IMR-90 (cell line): ENCODE measurements at regions not wholly inside any gene's neighbourhood (a gene's known extent, or its start where the extent isn't known, plus 50 kb on each side); places are given as distances from the start of the nearest gene placed in this dataset.

Source experiments
- ATAC-seq: fragments of 200-7000 bp; cut with Tn5 transposase; 2 replicates; pipeline ENCODE4 v1.9.1; 2020; ENCODE audit warnings: low read depth, mild to moderate bottlenecking, moderate library complexity
- BruUV-seq: library from RNA; stranded (reverse); fragments of 400-500 nt; replicated peaks from 2 replicates; lab custom pipeline; 2021; lab: Mats Ljungman, UMichigan
- CTCF ChIA-PET: fragments of 300-600 bp; formaldehyde crosslinking; extraction: SDS; loops from one replicate; lab custom pipeline; 2021; ENCODE audit warnings: antibody characterized with exemption; lab: Yijun Ruan, JAX
- POLR2A ChIA-PET: fragments of 300-600 bp; sonication (Branson Sonifier 250); formaldehyde crosslinking; loops from one replicate; lab custom pipeline; 2022; ENCODE audit warnings: antibody characterized with exemption; ENCODE audit not compliant: unreplicated experiment; lab: Charles Lee
- DNase-seq: peaks from one replicate; pipeline ENCODE4 v3.0.0; 2013
- H2AFZ ChIP-seq: replicated peaks from 2 replicates; pipeline ENCODE3; 2013; ENCODE audit warnings: low read length, mild to moderate bottlenecking; ENCODE audit not compliant: poor library complexity
- H2AK5ac ChIP-seq: 2 replicates; pipeline ENCODE4 v1.6.1; 2013; ENCODE audit warnings: low read depth, low read length, inconsistent platforms
- H2AK9ac ChIP-seq: replicated peaks from 2 replicates; pipeline ENCODE3; 2013; ENCODE audit warnings: mild to moderate bottlenecking, low read depth, low read length, moderate library complexity; ENCODE audit not compliant: poor library complexity
- H2BK120ac ChIP-seq: 2 replicates; pipeline ENCODE4 v1.6.1; 2013; ENCODE audit warnings: low read depth, low read length, inconsistent platforms
- H2BK15ac ChIP-seq: 3 replicates; pipeline ENCODE4 v1.6.1; 2013; ENCODE audit warnings: low read depth, low read length, inconsistent platforms
- H2BK20ac ChIP-seq: 2 replicates; pipeline ENCODE4 v1.6.1; 2013; ENCODE audit warnings: low read depth, mild to moderate bottlenecking, inconsistent platforms, low read length, moderate library complexity
- H2BK5ac ChIP-seq: 2 replicates; pipeline ENCODE4 v1.6.1; 2013; ENCODE audit warnings: mild to moderate bottlenecking, low read depth, low read length, inconsistent platforms; ENCODE audit not compliant: poor library complexity, severe bottlenecking
- H3K14ac ChIP-seq: replicated peaks from 2 replicates; pipeline ENCODE4 v1.6.1; 2013; ENCODE audit warnings: low read depth, low read length, inconsistent platforms
- H3K18ac ChIP-seq: 2 replicates; pipeline ENCODE4 v1.6.1; 2013; ENCODE audit warnings: low read depth, low read length, control low read depth
- H3K23ac ChIP-seq: 2 replicates; pipeline ENCODE4 v1.6.1; 2013; ENCODE audit warnings: low read depth, low read length, inconsistent platforms
- H3K27ac ChIP-seq: 2 replicates; pipeline ENCODE4 v1.5.1; 2013; ENCODE audit warnings: mild to moderate bottlenecking, control low read depth, low read length; ENCODE audit not compliant: insufficient read depth
- H3K27me3 ChIP-seq: 2 replicates; pipeline ENCODE4 v1.6.1; 2013; ENCODE audit warnings: low read length; ENCODE audit not compliant: control insufficient read depth, insufficient read depth
- H3K36me3 ChIP-seq: 2 replicates; pipeline ENCODE4 v1.6.1; 2013; ENCODE audit warnings: low read length, mixed read lengths; ENCODE audit not compliant: control insufficient read depth, insufficient read depth
- H3K4ac ChIP-seq: 2 replicates; pipeline ENCODE4 v1.6.1; 2013; ENCODE audit warnings: low read depth, low read length, inconsistent platforms
- H3K4me1 ChIP-seq: 2 replicates; pipeline ENCODE4 v1.6.1; 2013; ENCODE audit warnings: low read length, mixed read lengths; ENCODE audit not compliant: control insufficient read depth, insufficient read depth
- H3K4me2 ChIP-seq: 2 replicates; pipeline ENCODE4 v1.6.1; 2013; ENCODE audit warnings: low read depth, mild to moderate bottlenecking, control low read depth, low read length, moderate library complexity
- H3K4me3 ChIP-seq: 2 replicates; pipeline ENCODE4 v1.5.1; 2013; ENCODE audit warnings: low read depth, mild to moderate bottlenecking, control low read depth, low read length, moderate library complexity; ENCODE audit not compliant: insufficient read depth
- H3K56ac ChIP-seq: 2 replicates; pipeline ENCODE4 v1.6.1; 2013; ENCODE audit warnings: low read length, inconsistent platforms; ENCODE audit not compliant: insufficient read depth; ENCODE audit errors: extremely low read depth
- H3K79me1 ChIP-seq, 2 experiments: 2 replicates each; pipeline ENCODE4 v1.6.1; 2013; ENCODE audit warnings: low read length in 2 of 2, inconsistent platforms in 1 of 2, low read depth in 1 of 2
- H3K9ac ChIP-seq: 2 replicates; pipeline ENCODE4 v1.6.1; 2013; ENCODE audit warnings: low read depth, low read length, control low read depth
- H3K9me1 ChIP-seq: 2 replicates; pipeline ENCODE4 v1.6.1; 2013; ENCODE audit warnings: low read length, inconsistent platforms; ENCODE audit not compliant: insufficient read depth
- H3K9me3 ChIP-seq: 2 replicates; pipeline ENCODE4 v1.6.1; 2013; ENCODE audit warnings: low read length; ENCODE audit not compliant: control insufficient read depth, insufficient read depth
- H4K20me1 ChIP-seq: 2 replicates; pipeline ENCODE4 v1.6.1; 2013; ENCODE audit warnings: low read length, inconsistent platforms; ENCODE audit not compliant: insufficient read depth
- H4K5ac ChIP-seq: 2 replicates; pipeline ENCODE4 v1.6.1; 2013; ENCODE audit warnings: mild to moderate bottlenecking, low read depth, low read length, control low read depth
- H4K8ac ChIP-seq, 2 experiments: 2 replicates each; pipeline ENCODE4 v1.6.1; 2013; ENCODE audit warnings: low read depth in 2 of 2, low read length in 2 of 2, control low read depth in 1 of 2, inconsistent platforms in 1 of 2
- H4K91ac ChIP-seq: 2 replicates; pipeline ENCODE4 v1.6.1; 2013; ENCODE audit warnings: low read depth, low read length, inconsistent platforms; ENCODE audit not compliant: insufficient read depth
- BHLHE40 ChIP-seq: fragments of 150-350 bp; IDR thresholded peaks from 2 replicates; pipeline ENCODE4 v1.6.1; 2016; ENCODE audit warnings: mild to moderate bottlenecking, low read depth, low read length
- CEBPB ChIP-seq: IDR thresholded peaks from 2 replicates; pipeline ENCODE4 v1.6.1; 2012; ENCODE audit warnings: low read depth, low read length, improper control_type of control experiment
- CHD1 ChIP-seq: IDR thresholded peaks from 2 replicates; pipeline ENCODE4 v1.6.1; 2012; ENCODE audit warnings: low read depth, low read length, improper control_type of control experiment
- CTCF ChIP-seq: conservative IDR thresholded peaks from 2 replicates; pipeline ENCODE4 v1.5.1; 2012; ENCODE audit warnings: mild to moderate bottlenecking, low read depth, low read length, improper control_type of control experiment
- FOS ChIP-seq: fragments of 150-350 bp; IDR thresholded peaks from 2 replicates; pipeline ENCODE4 v1.6.1; 2016; ENCODE audit warnings: low read depth, low read length
- MAFK ChIP-seq: IDR thresholded peaks from 2 replicates; pipeline ENCODE4 v1.6.1; 2012; ENCODE audit warnings: low read depth, low read length, improper control_type of control experiment
- MAZ ChIP-seq: IDR thresholded peaks from 2 replicates; pipeline ENCODE4 v1.6.1; 2012; ENCODE audit warnings: low read depth, mild to moderate bottlenecking, low read length, improper control_type of control experiment, moderate library complexity, borderline replicate concordance
- MXI1 ChIP-seq: IDR thresholded peaks from 2 replicates; pipeline ENCODE4 v1.6.1; 2012; ENCODE audit warnings: low read depth, mild to moderate bottlenecking, low read length, moderate library complexity, borderline replicate concordance
- NFE2L2 ChIP-seq: fragments of 150-350 bp; IDR thresholded peaks from 2 replicates; pipeline ENCODE4 v1.6.1; 2016; ENCODE audit warnings: low read depth, mild to moderate bottlenecking, low read length
- POLR2A ChIP-seq: IDR thresholded peaks from 2 replicates; pipeline ENCODE4 v1.6.1; 2012; ENCODE audit warnings: mild to moderate bottlenecking, low read depth, low read length
- RAD21 ChIP-seq: IDR thresholded peaks from 2 replicates; pipeline ENCODE4 v1.6.1; 2012; ENCODE audit warnings: low read length, improper control_type of control experiment
- RCOR1 ChIP-seq: IDR thresholded peaks from 2 replicates; pipeline ENCODE4 v1.6.1; 2012; ENCODE audit warnings: mild to moderate bottlenecking, low read length, improper control_type of control experiment; ENCODE audit not compliant: insufficient replicate concordance
- RFX5 ChIP-seq: IDR thresholded peaks from 2 replicates; pipeline ENCODE4 v1.8.0; 2012; ENCODE audit warnings: low read depth, mild to moderate bottlenecking, low read length, moderate library complexity
- USF2 ChIP-seq: fragments of 150-350 bp; IDR thresholded peaks from 2 replicates; pipeline ENCODE4 v1.6.1; 2017; ENCODE audit warnings: mild to moderate bottlenecking, antibody characterized with exemption, low read length, low read depth
- WGBS, 2 experiments: methylation state at CpG; one replicate each; pipeline versions ENCODE4 v1.1.5 to v1.1.7; 2013; ENCODE audit warnings: missing lambda C conversion rate in 2 of 2; ENCODE audit not compliant: insufficient read length in 1 of 2; ENCODE audit errors: extremely low coverage in 2 of 2; 5-methylcytosine and 5-hydroxymethylcytosine counted together
- dilution Hi-C: fragments of 300-500 bp; cut with HindIII; formaldehyde crosslinking; loops from one replicate; pipeline ENCODE4 v1.14.3; 2018; ENCODE audit warnings: low sequenced_read_pairs; ENCODE audit not compliant: unreplicated experiment
- in situ Hi-C: fragments of 300-500 bp; cut with MboI; formaldehyde crosslinking; loops from 3 replicates; pipeline ENCODE4 v1.14.3; 2019; ENCODE audit warnings: low sequenced_read_pairs, inconsistent platforms, mixed read lengths
- intact Hi-C: fragments of 100-400 bp; cut with micrococcal nuclease; formaldehyde crosslinking; loops from 2 replicates; pipeline ENCODE4 v1.10.0; 2022
- TF ChIP-seq, protein P1 (sequence below): fragments of 150-350 bp; IDR thresholded peaks from 2 replicates; pipeline ENCODE4 v1.6.1; 2016; ENCODE audit warnings: low read depth, mild to moderate bottlenecking, low read length, moderate library complexity, borderline replicate concordance

- H2BK5ac ChIP-seq, result no peak overlapping the region
- no peak overlapping the region for H2BK20ac ChIP-seq
- CTCF ChIA-PET, result no interaction called here
- no peaks in the 10 kb centered on the region for H4K20me1 ChIP-seq
- no peaks in the 10 kb centered on the region for H3K9me1 ChIP-seq
- no peak overlapping the region for H3K4me2 ChIP-seq
- DNase-seq (no peak), ATAC-seq (no peak)
- no peak overlapping the region for H2BK120ac ChIP-seq
- no peak overlapping the region for H3K27ac ChIP-seq
- H3K36me3 ChIP-seq, result no peaks in the 10 kb centered on the region
- no TSS peak for BruUV-seq
- H2AFZ ChIP-seq, result no peak overlapping the region
- in situ Hi-C loops (no loop called here), intact Hi-C loops (no loop called here), dilution Hi-C loops (no loop called here)
- H3K4me1 ChIP-seq, result peaks cover 3% of the 10 kb centered on the region; the same call in 1 of the 2 replicates
- H4K5ac ChIP-seq, result no peak overlapping the region
- H3K4ac ChIP-seq, result no peak overlapping the region
- WGBS, 2 experiments, result no CpG with 5 or more reads among the region's 4 CpGs
- no peak overlapping the region for H4K91ac ChIP-seq
- H3K27me3 ChIP-seq, result peaks cover 16% of the 10 kb centered on the region
- H2AK9ac ChIP-seq, result no peak overlapping the region
- POLR2A ChIA-PET, result no interaction called here
- no peak overlapping the region for H3K9ac ChIP-seq
- no peaks in the 10 kb centered on the region for H3K9me3 ChIP-seq
- no peaks in the 10 kb centered on the region for H3K79me1 ChIP-seq
- H2BK15ac ChIP-seq, result no peak overlapping the region
- TF ChIP-seq USF2 (no peak), MAZ (no peak), CEBPB (no peak), POLR2A (no peak), RFX5 (no peak), RCOR1 (no peak), NFE2L2 (no peak), FOS (no peak), CTCF (no peak), MXI1 (no peak), RAD21 (no peak), BHLHE40 (no peak), MAFK (no peak), CHD1 (no peak)
- TF ChIP-seq, protein P1, sequence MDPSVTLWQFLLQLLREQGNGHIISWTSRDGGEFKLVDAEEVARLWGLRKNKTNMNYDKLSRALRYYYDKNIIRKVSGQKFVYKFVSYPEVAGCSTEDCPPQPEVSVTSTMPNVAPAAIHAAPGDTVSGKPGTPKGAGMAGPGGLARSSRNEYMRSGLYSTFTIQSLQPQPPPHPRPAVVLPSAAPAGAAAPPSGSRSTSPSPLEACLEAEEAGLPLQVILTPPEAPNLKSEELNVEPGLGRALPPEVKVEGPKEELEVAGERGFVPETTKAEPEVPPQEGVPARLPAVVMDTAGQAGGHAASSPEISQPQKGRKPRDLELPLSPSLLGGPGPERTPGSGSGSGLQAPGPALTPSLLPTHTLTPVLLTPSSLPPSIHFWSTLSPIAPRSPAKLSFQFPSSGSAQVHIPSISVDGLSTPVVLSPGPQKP, result no peak
- no peak overlapping the region for H2AK5ac ChIP-seq
- no peak overlapping the region for H3K18ac ChIP-seq
- no peak overlapping the region for H3K56ac ChIP-seq
- no peak overlapping the region for H4K8ac ChIP-seq
- H3K14ac ChIP-seq, result no peak overlapping the region
- no peak overlapping the region for H3K4me3 ChIP-seq
- H3K23ac ChIP-seq, result no peak overlapping the region
Observed at GRCh38 chr10:33621101-33621500, 286.6 kb upstream of the NRP1 start.
